ENCODE measurements at regions not wholly inside any gene's neighbourhood (a gene's known extent, or its start where the extent isn't known, plus 50 kb on each side); places are given as distances from the start of the nearest gene placed in this dataset.

DNA sequence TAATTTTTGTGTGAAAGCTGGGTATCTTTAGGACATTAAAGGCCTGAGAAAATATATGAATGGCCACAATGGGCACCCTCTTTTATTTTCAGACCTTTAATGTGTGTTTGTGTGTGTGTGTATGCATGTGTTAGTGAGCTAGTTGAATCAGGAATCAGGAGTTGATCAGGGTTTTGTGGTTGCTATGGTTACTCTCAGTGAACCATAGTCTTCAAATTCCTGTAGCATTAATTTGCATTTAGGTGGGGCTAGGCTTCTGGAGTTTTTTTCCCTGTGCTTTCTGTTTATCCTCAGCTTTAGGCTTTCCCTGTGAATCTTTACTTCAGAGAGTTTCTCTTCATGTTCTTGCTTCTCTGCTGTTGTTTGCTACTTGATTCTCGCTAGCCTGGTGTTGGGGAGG lies 122.0 kb upstream of the ONECUT1 start:
- no peak overlapping the region for H3K4me3 Mint-ChIP-seq (ENCODE audit: unreplicated experiment)
- no peaks in the 10 kb centered on the region for H3K27me3 Mint-ChIP-seq (ENCODE audit: unreplicated experiment)
- no peaks in the 10 kb centered on the region for H3K9me3 Mint-ChIP-seq (ENCODE audit: unreplicated experiment)
- no peaks in the 10 kb centered on the region for H3K4me1 Mint-ChIP-seq (ENCODE audit: low read depth, unreplicated experiment)
- no peak for DNase-seq
- no peaks in the 10 kb centered on the region for H3K36me3 Mint-ChIP-seq (ENCODE audit: unreplicated experiment)
- no peak overlapping the region for H3K27ac Mint-ChIP-seq (ENCODE audit: unreplicated experiment)
- TF ChIP-seq, protein P1, sequence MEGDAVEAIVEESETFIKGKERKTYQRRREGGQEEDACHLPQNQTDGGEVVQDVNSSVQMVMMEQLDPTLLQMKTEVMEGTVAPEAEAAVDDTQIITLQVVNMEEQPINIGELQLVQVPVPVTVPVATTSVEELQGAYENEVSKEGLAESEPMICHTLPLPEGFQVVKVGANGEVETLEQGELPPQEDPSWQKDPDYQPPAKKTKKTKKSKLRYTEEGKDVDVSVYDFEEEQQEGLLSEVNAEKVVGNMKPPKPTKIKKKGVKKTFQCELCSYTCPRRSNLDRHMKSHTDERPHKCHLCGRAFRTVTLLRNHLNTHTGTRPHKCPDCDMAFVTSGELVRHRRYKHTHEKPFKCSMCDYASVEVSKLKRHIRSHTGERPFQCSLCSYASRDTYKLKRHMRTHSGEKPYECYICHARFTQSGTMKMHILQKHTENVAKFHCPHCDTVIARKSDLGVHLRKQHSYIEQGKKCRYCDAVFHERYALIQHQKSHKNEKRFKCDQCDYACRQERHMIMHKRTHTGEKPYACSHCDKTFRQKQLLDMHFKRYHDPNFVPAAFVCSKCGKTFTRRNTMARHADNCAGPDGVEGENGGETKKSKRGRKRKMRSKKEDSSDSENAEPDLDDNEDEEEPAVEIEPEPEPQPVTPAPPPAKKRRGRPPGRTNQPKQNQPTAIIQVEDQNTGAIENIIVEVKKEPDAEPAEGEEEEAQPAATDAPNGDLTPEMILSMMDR (IDR thresholded peaks at IDR 0.05; ENCODE audit: partially characterized antibody, unreplicated experiment), result no peak

DNA sequence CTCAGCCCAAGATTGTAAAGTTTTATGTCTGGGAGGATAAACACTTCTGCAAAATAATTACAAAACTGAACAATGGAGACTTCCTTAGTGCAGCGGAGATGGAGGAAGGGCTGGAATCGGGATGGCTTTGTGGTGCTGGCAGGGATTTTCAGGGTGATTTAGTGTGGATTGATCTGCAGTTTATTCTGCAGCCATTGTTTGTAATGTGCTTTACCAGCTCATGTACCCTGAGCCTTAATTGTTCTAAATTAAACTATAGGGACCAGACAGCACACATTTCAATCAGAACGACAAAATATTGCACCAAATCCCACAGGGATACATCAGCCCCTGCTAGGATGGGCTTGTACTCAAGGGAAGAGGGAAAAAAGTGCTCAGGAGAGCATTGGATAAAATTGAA lies 103.2 kb upstream of the ONECUT1 start:
- no peaks in the 10 kb centered on the region for H3K4me1 Mint-ChIP-seq (ENCODE audit: low read depth, unreplicated experiment)
- peaks cover 1% of the 10 kb centered on the region for H3K27me3 Mint-ChIP-seq (ENCODE audit: unreplicated experiment)
- TF ChIP-seq, protein P1 (IDR thresholded peaks at IDR 0.05; ENCODE audit: partially characterized antibody, unreplicated experiment), result no peak
- H3K36me3 Mint-ChIP-seq (ENCODE audit: unreplicated experiment), result no peaks in the 10 kb centered on the region
- no peak overlapping the region for H3K4me3 Mint-ChIP-seq (ENCODE audit: unreplicated experiment)
- DNase-seq, result no peak
- no peak overlapping the region for H3K27ac Mint-ChIP-seq (ENCODE audit: unreplicated experiment)
- H3K9me3 Mint-ChIP-seq (ENCODE audit: unreplicated experiment), result no peaks in the 10 kb centered on the region

DNA sequence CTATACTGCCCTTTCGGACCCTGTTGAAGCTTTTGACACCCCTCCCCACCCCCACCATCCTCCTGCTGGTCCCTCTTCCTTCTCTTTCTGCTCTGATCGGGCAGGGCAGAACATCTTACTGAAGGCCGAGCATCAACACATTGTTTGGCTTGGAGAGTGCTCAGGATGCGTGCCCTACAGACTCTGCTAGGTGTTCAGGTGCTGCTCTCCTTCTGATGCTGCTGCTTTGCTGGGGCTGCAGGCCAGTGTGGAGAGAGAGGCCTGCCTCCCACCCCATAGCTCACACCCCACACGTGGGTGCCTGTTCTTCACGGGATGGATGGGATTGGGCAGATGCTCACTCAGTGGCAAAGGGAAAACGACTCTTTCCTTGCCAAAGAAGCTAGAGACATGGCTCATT lies 89.8 kb upstream of the ONECUT1 start:
- peak overlapping the region; percentile 84 for H3K27ac Mint-ChIP-seq (ENCODE audit: unreplicated experiment)
- no peaks in the 10 kb centered on the region for H3K36me3 Mint-ChIP-seq (ENCODE audit: unreplicated experiment)
- H3K9me3 Mint-ChIP-seq (ENCODE audit: unreplicated experiment), result peaks cover 2% of the 10 kb centered on the region
- TF ChIP-seq, protein P1 (IDR thresholded peaks at IDR 0.05; ENCODE audit: partially characterized antibody, unreplicated experiment), result no peak
- peaks cover 46% of the 10 kb centered on the region for H3K4me1 Mint-ChIP-seq (ENCODE audit: low read depth, unreplicated experiment)
- H3K27me3 Mint-ChIP-seq (ENCODE audit: unreplicated experiment), result peaks cover 4% of the 10 kb centered on the region
- peak overlapping the region; percentile 51 for H3K4me3 Mint-ChIP-seq (ENCODE audit: unreplicated experiment)
- DNase-seq, result no peak

DNA sequence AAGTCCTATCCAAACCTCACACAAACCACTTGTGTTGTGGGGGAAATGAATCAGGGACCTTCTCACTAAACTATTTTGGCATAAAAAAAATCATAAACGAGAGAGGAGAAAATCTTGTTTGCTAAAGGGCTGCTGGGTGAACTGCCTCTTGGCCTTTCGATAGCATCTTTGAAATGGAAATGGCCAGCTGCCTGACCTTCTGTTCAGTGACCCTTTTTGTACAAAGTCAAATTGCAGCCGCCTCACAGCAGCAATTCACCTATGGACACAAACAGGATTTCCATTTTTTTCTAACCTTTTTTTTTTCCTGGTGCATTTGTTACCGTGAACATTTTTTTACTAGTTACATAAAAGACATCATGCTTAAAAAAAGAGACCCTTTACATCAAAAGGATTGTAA lies 89.0 kb upstream of the ONECUT1 start:
- Mint-ChIP-seq H3K27ac (ENCODE audit: unreplicated experiment) (peak overlapping the region; percentile 86), H3K9me3 (ENCODE audit: unreplicated experiment) (peaks cover 2% of the 10 kb centered on the region), H3K27me3 (ENCODE audit: unreplicated experiment) (peaks cover 4% of the 10 kb centered on the region), H3K4me1 (ENCODE audit: low read depth, unreplicated experiment) (peaks cover 53% of the 10 kb centered on the region), H3K4me3 (ENCODE audit: unreplicated experiment) (peak overlapping the region; percentile 58), H3K36me3 (ENCODE audit: unreplicated experiment) (no peaks in the 10 kb centered on the region)
- DNase-seq, result peak; percentile 32
- TF ChIP-seq, protein P1 (IDR thresholded peaks at IDR 0.05; ENCODE audit: partially characterized antibody, unreplicated experiment), result no peak

DNA sequence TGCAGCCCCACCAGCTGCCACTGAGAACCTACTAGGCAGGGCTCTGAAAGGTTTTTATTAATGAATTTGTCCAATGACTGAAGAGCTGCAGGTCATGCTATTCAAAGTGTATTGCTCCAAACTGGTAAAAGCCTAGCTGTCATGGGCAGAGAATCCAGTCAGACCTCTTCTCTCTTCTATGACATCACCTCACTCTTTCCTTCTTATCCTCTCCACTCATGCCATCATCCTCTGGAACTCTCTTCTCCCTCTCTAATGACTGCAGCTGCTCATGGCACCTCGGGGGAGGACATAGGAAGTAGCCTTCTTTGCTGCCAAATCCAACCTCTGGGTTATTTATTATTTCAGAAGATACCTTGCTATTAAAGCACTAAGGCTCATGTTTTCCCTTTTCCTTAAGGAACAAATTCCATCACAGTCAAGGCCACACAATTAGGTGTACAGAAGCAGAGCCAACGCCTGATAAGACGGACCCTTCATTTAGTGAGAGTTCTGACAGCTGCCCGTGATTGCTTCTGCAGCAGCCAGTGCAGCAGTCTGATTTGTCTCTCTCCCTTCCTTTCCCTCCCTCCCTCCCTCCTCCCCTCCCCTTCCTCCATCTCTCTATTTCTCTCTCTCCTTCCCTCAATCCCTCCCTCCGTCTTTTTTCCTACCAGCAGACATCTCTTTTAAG lies 87.0 kb upstream of the ONECUT1 start:
- no peaks in the 10 kb centered on the region for H3K36me3 Mint-ChIP-seq (ENCODE audit: unreplicated experiment)
- peak overlapping the region; percentile 2 for H3K4me3 Mint-ChIP-seq (ENCODE audit: unreplicated experiment)
- DNase-seq, result no peak
- peak overlapping the region; percentile 30 for H3K27ac Mint-ChIP-seq (ENCODE audit: unreplicated experiment)
- TF ChIP-seq, protein P1 (IDR thresholded peaks at IDR 0.05; ENCODE audit: partially characterized antibody, unreplicated experiment), result no peak
- peaks cover 3% of the 10 kb centered on the region for H3K9me3 Mint-ChIP-seq (ENCODE audit: unreplicated experiment)
- H3K27me3 Mint-ChIP-seq (ENCODE audit: unreplicated experiment), result peaks cover 4% of the 10 kb centered on the region
- peaks cover 60% of the 10 kb centered on the region for H3K4me1 Mint-ChIP-seq (ENCODE audit: low read depth, unreplicated experiment)

All from glutamatergic neuron (in vitro differentiated cells).